Right lobe of liver (tissue), 4 donors: ENCODE measurements at regions not wholly inside any gene's neighbourhood (a gene's known extent, or its start where the extent isn't known, plus 50 kb on each side); places are given as distances from the start of the nearest gene placed in this dataset.

Experiments used
- CTCF ChIP-seq, 4 donors: fragments of 200-600 bp in 3 of 4; fragments of 450-650 bp in 1 of 4; IDR thresholded peaks; one replicate each; pipeline versions ENCODE4 v1.5.1 to v1.8.0; 2016 to 2022; ENCODE audit warnings: antibody characterized with exemption in 4 of 4, mild to moderate bottlenecking in 2 of 4
- POLR2A ChIP-seq: fragments of 450-650 bp; IDR thresholded peaks from one replicate; pipeline ENCODE4 v1.6.1; 2017; ENCODE audit warnings: antibody characterized with exemption, mild to moderate bottlenecking
- donor health status: DM: no; HTN: no; CAD: no.
- donor health status: DM: no; HTN: no; CAD: no.
- donor health status: DM: no; HTN: yes; CAD: no.

GRCh38 chr10:112053895-112054294 is 129.7 kb downstream of the GPAM start:
- TF ChIP-seq CTCF (IDR thresholded peaks at IDR 0.05) (no peak), POLR2A (no peak)
